HG03558 (cell line): ENCODE measurements at regions not wholly inside any gene's neighbourhood (a gene's known extent, or its start where the extent isn't known, plus 50 kb on each side); places are given as distances from the start of the nearest gene placed in this dataset.
"Not testable (repeated sequence)": the region's sequence is repeated elsewhere in the genome, so short reads cannot be mapped to it uniquely, and the experiment has no call there.

Experiments used
- ATAC-seq: cut with Tn5 transposase; IDR thresholded peaks from one replicate; pipeline ENCODE4 v1.9.1; 2021; ENCODE audit warnings: moderate number of reproducible peaks; ENCODE audit not compliant: unreplicated experiment; ENCODE audit errors: extremely low read depth

- ATAC-seq = no peak
Observed at GRCh38 chr7:131147604-131148003, 180.1 kb upstream of the MKLN1 start.

- no peak for ATAC-seq
Observed at GRCh38 chr7:131148258-131148657, 179.4 kb upstream of the MKLN1 start.

- ATAC-seq = no peak
Observed at GRCh38 chr7:131148708-131149428, 178.8 kb upstream of the MKLN1 start.

GRCh38 chr7:131149429-131149773, 178.3 kb upstream of the MKLN1 start:
- ATAC-seq = no peak

GRCh38 chr7:131149840-131150239, 177.8 kb upstream of the MKLN1 start:
- no peak for ATAC-seq

GRCh38 chr7:131151034-131151433, 176.6 kb upstream of the MKLN1 start:
- ATAC-seq = no peak

- ATAC-seq = no peak
Observed at GRCh38 chr7:131152766-131153165, 174.9 kb upstream of the MKLN1 start.

GRCh38 chr7:131154380-131154779, 173.3 kb upstream of the MKLN1 start:
- no peak for ATAC-seq

- ATAC-seq = no peak
Observed at GRCh38 chr7:131157530-131158243, 170.0 kb upstream of the MKLN1 start.

GRCh38 chr7:131158244-131158636, 169.4 kb upstream of the MKLN1 start:
- ATAC-seq = not testable (repeated sequence)

GRCh38 chr7:131159961-131160361, 167.7 kb upstream of the MKLN1 start:
- no peak for ATAC-seq

GRCh38 chr7:131161103-131161502, 166.6 kb upstream of the MKLN1 start:
- no peak for ATAC-seq

GRCh38 chr7:131164025-131164925, 163.4 kb upstream of the MKLN1 start:
- no peak for ATAC-seq

GRCh38 chr7:131166066-131166465, 161.6 kb upstream of the MKLN1 start:
- no peak for ATAC-seq

GRCh38 chr7:131170440-131171271, 157.0 kb upstream of the MKLN1 start:
- no peak for ATAC-seq

GRCh38 chr7:131173145-131173890, 154.4 kb upstream of the MKLN1 start:
- no peak for ATAC-seq

GRCh38 chr7:131174391-131174790, 153.3 kb upstream of the MKLN1 start:
- ATAC-seq = no peak

GRCh38 chr7:131174855-131175254, 152.8 kb upstream of the MKLN1 start:
- no peak for ATAC-seq

- no peak for ATAC-seq
Observed at GRCh38 chr7:131182446-131183058, 145.1 kb upstream of the MKLN1 start.
